ENCODE measurements at regions not wholly inside any gene's neighbourhood (a gene's known extent, or its start where the extent isn't known, plus 50 kb on each side); places are given as distances from the start of the nearest gene placed in this dataset.

DNA sequence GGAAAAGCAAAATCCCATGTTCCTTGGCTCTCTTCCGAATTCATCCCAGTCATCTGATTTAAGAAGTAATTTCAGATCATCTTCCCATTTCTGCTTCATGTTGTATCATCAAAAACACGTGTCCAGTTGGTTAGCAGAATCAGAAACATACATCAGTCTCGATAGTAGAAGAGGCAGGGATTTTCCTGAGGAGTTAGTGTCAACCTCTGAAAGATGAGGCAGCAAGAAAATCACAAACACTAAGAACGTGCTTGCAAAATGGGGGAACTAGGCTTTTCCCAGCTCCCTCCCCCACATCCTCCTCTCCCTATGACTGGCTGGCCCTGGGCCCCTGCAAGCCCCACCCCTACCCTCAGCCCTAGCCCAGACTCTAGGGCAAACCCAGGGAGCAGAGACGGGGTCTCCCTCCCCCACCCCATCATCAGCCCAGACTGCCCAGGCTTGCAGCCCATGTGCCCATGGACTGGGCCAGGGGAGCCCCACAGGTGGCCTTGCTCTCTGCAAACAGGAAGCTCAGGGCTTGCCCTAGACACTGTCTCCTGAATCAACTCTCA lies 161.0 kb upstream of the ID2 start:
- TF ChIP-seq SUZ12 (IDR thresholded peaks at IDR 0.05; ENCODE audit: extremely low read depth, insufficient read depth, insufficient read length) = no peak
- TF ChIP-seq YY1 (IDR thresholded peaks at IDR 0.05; ENCODE audit: insufficient read depth, insufficient read length) = no peak
- TF ChIP-seq ZNF274 (IDR thresholded peaks at IDR 0.05; ENCODE audit: low read depth, low read length) = no peak

Data from NT2/D1 (cell line).